Globus pallidus (tissue), 1 donor: ENCODE measurements at regions not wholly inside any gene's neighbourhood (a gene's known extent, or its start where the extent isn't known, plus 50 kb on each side); places are given as distances from the start of the nearest gene placed in this dataset.
A peak's percentile ranks its signal among the peaks of the same experiment; 100 is the strongest.
"Not testable (repeated sequence)": the region's sequence is repeated elsewhere in the genome, so short reads cannot be mapped to it uniquely, and the experiment has no call there.

ENCODE experiments used
- DNase-seq: peaks from one replicate; pipeline ENCODE4 v3.0.0-alpha.2; 2015; ENCODE audit warnings: low spot score

DNA sequence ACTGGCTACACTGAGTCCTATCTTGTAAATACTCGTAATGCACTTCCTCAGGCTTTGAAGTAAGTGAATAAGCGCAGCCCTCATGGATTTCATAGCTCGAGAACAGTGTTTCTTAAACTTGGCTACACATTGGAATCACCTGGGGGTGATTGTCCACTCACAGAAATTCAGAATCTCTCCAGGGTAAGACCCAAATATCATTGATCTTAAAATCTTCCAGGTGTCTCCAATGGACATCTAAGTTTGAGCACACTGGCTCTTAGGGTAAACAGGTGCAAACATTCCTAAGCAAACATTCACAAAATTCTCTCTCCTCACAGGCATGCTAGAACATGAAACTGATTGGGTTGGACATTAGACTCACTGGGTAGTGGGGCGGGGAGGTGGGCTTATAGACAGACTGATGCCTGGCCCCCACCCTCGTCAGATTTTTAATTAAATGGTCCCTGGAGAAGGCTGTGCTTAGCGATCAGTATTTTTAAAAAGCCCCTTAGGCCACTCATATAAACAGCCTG lies 279.7 kb upstream of the TBL1XR1 start:
- DNase-seq = no peak

DNA sequence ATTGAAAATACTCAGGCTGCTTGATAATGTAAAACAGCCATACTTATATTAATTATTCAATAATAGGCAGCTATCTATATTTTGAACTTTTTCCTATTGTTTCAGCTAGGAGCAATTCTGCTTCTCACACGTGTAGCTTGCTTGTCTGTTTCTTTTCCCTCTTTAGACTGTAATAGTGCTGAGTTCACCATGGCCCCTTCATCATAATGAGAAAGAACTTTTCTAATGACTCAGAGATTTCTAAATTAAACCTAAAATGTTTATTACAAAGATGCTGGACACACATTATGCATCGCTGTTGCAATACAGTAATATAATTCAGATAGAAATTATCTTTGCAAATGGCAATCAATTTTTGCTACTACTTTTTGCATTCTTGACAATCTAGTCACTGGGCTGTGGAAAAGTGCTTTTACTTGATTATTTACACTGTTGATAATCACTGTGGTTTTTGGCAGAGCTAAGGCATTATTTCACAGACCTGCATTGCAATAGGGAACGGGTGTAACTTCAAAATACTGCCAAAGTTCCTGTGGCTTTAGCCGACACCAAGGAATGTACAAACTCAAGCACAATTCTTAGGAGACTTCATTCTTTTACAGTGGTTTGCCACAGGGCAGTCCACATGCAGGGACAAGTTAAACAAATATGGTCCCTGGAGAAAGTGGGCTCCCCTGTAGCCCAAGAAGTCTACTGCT lies 281.0 kb upstream of the TBL1XR1 start:
- no peak for DNase-seq

DNA sequence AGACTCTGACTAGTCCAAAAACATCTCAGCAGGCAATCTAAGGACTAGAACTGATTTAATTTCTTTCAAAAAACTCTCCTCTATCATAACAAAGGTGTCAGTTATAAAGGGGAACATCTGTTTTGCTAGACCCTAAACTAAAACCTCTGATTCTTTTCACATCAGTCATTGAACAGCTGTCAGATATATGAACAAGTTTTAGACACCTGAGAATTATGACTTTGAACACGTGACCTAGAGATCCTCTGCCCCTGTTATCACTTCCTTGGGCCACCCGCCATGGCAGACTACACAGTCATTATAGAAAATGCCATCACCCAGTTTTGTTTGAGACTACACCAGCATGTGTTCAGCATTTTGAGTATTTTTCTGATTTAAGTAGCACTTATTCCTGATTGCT lies 282.3 kb upstream of the TBL1XR1 start:
- no peak for DNase-seq

DNA sequence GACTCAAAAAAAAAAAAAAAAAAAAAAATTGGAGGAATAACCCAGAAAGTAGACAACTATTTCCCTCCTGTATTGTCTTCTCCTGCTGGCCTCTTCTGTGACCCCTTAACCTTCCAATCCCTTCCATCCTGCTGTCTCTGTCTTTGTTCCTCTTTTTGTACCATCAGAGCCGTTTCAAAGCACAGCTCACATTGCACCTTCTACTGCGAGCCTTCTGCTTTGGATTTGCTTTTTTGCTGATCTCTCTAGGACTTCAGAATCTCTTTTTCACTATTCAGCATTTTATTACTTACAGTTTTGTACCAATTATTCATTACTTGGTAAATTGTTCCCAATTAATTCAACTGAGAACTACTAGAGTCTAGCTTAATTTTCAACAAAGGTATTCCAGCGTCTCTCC lies 284.0 kb upstream of the TBL1XR1 start:
- DNase-seq = no peak

DNA sequence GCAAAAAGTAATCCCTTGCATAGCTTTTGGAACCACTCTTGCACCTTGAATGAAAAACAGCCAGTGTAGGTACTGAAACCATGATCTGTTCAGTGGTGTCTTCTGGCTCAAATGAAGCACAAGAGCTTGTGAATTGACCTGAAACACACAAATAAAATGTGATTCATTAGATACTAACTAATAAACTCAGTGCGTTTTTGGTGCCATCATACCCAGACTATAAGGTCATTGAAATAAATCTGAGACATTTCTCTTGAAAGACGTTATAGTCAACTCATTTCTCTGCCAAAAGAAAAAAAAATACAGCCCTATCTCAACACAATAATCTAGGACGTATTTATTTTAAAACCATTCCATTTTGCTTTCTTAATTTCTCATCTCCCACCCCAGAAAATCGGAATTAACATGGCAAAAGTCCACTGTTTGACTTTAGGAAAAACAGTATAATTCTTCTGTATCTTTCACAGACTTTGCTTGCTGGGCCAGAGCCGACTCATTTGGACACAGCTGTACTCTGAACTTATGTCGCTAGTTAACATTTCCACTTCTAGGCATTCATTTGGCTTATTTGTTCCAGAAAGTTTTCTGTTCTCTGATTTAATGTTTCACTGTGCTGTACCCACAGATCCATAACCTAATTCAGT lies 284.9 kb upstream of the TBL1XR1 start:
- DNase-seq = no peak

DNA sequence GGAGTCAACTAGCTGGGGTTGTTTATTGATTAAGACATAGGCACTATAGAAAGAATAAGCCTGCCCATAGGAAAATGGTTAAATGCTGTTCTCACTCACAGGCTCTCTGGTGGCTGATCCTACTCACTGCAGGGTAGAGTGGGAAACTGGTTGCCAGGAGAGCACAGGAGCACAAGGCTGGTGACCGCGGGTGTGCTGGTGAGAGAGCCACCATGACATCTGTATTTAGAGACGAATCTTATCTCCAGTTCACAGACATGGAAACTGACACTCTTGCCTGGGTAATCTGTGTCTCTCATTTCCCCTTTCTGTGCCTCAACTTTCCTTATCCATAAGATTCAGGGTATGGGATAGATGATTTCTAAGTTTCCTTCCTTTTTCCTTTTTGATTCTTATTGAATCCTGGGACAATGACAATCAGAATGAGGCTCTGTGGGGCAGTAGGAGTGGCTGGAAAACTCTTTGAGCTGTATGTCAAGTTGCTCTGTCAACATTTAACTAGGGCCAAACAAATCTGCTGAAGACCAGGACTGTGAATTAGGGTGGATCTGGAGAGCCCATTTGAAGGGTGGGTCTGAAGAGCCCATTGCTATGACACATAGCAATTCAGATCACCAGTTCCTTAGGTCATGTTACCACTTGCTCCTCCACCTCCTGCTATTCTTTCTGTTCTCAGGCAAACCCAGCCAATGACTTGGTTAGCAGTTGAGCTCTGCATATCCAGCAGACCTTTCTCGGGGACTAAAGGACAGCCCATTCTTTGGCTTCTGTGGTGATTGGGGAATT lies 286.1 kb upstream of the TBL1XR1 start:
- DNase-seq = no peak

DNA sequence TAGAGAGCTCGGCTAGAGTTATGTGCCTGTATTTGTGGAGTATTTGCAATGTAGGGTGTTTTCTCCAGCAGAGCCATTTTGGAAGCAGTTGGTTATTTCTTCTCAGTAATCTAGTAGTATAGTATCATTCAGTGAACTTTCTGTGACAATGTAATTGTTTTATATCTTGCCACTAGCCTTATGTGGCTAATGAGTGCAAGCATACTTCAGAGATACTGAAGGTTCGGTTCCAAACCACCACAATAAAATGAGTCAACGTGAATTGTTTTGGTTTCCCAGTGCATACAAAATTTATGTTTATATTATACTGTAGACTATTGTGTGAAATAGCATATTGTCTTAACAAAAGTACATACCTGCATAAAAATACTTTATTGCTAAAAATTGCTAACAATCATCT lies 286.9 kb upstream of the TBL1XR1 start:
- no peak for DNase-seq

DNA sequence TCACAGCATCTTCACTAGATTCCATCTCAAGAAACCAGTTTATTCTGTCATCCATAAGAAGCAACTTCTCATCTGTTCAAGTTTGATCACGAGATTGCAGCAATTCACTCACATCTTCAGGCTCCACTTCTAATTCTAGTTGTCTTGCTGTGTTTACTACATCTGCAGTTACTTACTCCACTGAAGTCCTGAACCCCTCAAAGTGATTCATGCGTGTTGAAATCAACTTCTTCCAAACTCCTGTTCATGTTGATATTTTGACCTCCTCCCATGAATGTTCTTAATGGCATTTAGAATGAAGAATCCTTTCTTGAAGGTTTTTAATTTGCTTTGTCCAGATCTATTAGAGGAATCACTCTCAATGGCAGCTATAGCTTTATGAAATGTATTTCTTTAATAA lies 287.6 kb upstream of the TBL1XR1 start:
- no peak for DNase-seq

DNA sequence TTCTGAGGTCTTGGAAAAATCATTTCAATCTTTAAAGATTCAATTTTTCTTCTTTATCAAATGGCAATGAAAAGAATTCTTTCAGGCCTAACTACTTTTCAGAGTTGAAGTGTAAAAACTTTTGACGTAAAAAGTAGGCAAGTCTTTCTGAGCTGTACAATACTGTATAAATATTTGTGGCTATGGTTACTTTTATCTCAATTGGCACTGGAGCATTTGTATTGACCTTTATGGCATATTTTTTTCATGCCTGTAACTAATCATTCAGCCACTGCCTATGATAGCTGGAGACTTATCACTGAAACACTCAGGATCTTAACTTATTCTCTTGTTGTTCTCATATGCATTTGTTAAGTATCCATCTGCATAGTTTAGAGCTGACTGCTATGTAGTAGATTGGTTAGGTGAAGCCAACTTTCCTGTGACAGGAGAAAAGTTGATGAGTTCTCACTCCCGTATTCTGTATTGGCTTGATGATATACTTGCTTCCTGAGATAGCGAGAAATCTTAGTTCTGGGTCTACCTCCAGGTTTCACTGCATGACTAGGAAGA lies 290.4 kb upstream of the TBL1XR1 start:
- no peak for DNase-seq

DNA sequence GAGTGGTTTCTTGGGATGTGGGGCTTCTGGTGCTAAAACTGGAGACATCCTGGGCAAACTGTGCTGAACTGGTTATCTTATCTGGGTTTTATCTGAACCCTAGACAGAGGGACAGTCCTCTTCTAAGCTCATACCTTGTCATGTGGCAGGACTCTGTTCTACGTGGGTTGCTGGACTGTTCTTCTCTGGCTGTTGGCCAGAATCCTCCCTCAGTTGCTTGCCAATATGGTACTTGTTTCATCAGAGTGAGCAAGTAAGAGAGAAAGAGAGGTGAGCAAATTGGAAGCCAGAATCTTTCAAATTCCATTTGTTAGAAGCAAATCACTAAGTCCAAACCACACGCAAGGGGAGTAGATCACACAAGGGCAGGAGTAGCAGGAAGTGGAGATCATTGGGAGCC lies 291.5 kb upstream of the TBL1XR1 start:
- no peak for DNase-seq

DNA sequence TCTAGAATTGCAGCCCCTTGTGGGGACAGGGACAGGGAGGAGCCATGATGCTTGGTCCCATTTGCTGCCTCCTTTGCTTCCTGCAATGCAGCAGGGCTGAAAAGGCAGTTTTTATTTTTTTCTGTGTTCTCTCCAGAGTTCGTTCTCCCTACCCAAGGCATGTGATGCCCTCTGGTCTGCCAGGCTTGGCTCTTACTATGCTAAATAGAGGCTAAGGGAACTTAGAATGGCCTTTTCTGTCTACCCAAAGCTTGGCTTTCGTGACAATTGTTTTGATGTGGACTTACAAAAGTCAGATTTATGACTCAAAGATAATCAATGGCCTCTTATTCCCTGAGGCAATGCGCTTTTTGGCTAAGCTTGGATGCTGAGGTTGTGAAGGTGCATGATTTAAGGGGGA lies 293.3 kb upstream of the TBL1XR1 start:
- DNase-seq = peak; percentile 92

DNA sequence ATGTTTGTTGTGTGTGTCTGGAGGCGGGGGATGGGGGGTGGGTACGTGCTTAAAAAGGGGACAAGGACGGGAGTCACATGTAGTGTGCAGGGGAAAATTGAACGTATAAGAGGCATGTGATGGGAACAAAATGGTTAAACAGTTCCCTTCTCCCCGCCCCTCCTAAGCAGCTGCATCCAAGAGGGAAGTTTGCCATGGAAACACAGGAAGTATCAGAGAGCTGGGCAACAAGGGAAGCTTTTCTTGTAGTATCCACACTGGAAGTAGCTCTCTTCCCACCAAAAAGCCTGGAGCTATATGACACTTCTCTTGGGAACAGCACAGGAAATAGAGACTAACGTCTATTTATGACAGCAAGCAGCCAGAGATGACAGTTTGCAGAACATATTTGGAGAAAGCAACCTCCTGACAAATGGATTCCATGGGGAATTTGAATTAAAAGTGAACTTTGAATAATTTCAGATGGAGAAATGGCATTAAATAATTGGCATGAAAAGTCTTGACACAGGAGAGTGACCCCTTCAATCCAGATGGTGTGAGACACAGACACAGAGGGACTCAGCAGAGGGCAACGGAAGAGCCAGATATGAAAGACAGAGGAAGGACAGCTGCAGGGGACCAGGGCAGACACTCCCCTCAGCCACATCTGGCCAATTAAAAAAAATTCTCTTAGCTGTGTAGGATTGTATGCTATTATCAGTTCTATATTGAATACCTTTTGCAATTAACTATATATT lies 294.2 kb upstream of the TBL1XR1 start:
- peak; percentile 95 for DNase-seq

DNA sequence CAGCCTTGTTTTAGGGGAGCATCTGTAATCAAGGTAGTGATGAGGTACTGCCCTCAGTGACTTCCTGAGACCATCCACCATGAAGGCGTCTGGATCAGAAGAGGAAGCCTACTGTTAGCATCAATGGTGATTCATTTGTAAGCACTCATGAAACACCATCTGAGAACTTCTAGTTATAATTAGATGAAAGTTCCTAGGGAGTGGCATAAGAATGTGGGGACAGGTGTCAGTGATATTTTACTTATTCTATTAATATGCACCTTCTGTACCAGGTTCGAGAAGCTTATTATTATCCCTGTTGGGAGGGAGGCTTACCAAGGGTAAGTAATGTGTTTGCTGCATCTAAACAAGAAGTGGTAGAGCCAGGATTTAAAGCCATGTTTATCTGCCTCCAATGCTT lies 295.8 kb upstream of the TBL1XR1 start:
- no peak for DNase-seq

DNA sequence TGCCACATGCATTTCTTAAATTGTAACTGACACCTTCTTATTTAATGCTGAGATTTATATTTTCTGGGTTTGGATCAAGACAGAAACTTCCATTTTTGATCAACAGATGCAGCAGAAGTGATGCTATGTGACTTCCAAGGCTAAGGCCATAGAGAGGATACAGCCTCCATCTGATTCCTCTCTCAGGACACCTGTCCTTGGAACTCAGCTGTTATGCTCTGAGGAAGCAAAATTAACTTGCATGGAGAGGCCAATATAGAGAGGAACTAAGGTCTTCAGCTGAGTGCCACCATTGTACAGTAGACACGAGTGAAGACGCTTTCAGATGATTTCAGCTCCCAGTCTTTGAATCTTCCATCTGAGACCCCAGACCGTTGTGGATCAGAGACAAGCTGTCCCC lies 296.9 kb upstream of the TBL1XR1 start:
- no peak for DNase-seq

DNA sequence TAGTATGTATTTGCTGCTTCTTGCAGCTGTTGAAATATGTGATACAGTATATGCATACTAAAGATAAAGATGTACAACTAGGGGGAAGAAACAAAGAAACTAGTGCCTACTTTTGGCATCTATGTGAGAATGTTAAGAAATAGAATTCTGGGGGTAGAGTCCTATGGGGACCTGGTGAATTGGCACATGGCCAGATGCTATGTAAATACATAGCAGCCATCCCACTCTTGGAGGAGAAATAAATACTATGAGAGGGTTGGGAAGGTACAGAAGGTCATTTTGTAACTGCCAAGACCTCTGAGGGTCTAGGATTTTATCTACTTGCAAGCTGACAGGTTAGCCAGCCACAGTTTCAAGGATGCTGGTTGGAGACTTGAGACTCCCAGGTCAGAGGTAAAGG lies 298.3 kb upstream of the TBL1XR1 start:
- DNase-seq = no peak

DNA sequence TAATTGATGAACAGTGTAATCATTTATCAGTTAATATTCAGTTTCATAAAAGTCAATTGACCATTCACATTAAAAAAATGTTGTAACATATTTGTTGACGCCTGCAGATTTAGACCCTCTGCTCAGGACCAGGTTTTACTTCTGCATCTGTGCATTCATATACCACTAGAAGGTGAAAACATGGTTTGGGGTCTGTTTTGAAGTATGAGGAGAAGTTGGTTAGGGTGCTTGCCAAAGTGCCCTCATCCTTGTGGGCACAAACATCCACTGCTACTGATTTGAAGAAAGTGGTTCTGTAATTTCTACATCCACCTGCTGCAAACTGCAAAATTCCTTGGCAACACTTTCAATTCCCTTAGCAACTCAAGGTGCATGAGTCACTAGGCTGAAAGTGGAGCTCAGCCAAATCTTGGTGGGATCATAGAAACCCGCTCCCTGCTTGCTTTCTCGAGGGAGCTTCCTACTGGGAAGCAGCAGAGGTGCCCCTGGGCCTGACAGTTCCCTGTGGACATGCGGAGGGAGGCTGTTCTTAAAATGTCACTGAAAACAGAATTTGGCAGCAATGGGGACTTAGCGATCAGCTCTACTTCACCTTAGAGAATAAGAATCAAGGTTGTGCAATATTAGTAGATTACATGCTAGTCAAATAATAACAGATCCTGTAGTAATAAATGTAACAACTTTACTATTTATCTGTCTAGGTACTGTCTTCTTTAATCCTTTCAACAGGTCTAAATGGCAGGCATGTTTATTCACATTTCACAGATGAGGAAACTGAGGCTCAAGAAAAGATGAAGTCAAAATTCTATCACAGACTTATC lies 301.0 kb upstream of the TBL1XR1 start:
- DNase-seq = no peak

DNA sequence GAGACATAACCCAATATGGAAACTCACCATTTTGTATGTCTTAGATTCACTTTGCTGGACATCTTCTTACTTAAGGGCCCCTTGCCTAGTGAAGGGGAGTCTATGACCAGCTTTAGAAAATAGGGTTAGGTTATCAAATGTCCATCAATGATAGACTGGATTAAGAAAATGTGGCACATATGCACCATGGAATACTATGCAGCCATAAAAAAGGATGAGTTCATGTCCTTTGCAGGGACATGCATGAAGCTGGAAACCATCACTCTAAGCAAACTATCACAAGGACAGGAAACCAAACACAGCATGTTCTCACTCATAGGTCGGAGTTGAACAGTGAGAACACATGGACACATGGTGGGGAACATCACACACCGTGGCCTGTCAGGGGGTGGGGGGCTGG lies 301.8 kb upstream of the TBL1XR1 start:
- not testable (repeated sequence) for DNase-seq

DNA sequence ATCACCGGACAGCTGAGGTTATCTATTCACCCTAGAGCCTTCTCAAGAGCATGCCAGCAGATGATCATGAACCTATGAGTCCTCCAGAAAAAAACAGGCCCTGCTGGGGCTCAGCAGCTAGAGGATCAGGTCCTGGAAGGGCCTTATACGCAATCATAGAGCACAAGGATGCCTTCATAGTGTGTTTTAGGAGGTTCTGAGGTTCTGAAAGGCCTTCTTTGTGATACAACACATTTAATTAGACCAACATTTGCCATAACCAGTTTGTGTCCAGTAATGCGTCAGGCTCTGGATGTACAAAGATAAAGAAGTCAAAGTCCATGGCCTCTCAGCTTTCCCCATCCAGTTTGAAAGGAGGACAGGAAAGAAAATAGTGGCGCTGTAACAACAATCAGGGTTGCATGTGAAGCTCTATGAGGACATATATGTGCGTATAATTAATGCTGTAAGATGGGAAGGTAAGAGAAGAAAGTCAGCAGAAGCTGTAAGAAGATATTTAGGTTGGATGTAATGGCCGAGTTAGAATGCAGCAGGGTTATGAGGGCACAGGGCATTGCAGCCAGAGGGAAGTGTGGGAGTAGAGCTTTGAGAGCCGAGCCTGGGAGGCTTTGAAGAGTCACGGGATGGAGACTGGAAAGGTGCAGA lies 302.6 kb upstream of the TBL1XR1 start:
- no peak for DNase-seq

DNA sequence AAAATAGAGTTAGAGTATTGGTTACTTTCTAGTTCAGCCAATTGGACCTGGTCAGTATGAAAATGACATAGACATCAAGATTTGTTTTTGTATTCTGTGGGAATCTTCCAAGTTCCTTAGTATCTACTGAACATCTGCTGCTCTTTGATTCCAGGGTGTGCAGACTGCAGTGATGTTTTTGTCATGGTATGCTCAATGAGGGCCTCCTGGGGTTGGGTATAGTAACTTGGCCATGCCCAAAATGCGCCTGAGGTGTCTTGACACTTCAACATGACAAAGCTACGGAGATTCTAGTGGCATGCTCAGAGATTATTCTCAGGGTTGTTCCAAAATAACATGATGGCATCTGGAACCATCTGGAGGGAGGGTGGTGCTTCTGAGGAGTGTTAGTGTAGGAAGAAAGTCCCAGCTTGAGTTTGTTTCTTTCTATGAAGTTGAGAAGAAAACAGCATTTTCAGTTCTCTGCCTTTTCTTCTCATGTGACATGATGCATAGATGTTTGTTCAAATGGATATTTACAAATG lies 313.5 kb upstream of the TBL1XR1 start:
- DNase-seq = no peak
